ACHN (cell line): ENCODE measurements at regions not wholly inside any gene's neighbourhood (a gene's known extent, or its start where the extent isn't known, plus 50 kb on each side); places are given as distances from the start of the nearest gene placed in this dataset.
"Not testable (repeated sequence)": the region's sequence is repeated elsewhere in the genome, so short reads cannot be mapped to it uniquely, and the experiment has no call there.

Experiments used
- DNase-seq: peaks from one replicate; pipeline ENCODE4 v3.0.0-alpha.2; 2015
- in situ Hi-C: cut with HindIII; loops from 2 replicates; pipeline ENCODE4 v1.10.0; 2017; ENCODE audit warnings: low sequenced_read_pairs, low pct_ligation_motif_present, low pct_unique_long_range_greater_than_20kb

DNA sequence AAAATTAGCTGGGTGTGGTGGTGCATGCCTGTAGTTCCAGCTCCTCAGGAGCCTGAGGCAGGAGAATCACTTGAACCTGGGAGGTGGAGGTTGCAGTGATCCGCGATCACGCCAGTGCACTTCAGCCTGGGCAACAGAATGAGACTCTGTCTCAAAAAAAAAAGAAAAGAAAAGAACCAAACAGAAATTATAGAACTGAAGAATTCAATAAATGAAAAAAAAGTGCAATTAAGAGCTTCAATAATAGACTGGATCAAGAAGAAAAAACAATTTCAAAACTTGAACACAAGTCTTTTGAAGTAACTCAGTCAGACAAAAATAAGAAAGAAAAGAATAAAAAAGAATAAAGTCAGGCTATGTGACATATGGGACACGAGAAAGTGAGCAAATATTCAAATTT lies 175.8 kb upstream of the ZSWIM2 start:
- in situ Hi-C loops, result no loop called here
- DNase-seq, result no peak

- in situ Hi-C loops, result not testable (repeated sequence)
Measured at GRCh38 chr2:187023996-187024395, 175.0 kb upstream of the ZSWIM2 start.

DNA sequence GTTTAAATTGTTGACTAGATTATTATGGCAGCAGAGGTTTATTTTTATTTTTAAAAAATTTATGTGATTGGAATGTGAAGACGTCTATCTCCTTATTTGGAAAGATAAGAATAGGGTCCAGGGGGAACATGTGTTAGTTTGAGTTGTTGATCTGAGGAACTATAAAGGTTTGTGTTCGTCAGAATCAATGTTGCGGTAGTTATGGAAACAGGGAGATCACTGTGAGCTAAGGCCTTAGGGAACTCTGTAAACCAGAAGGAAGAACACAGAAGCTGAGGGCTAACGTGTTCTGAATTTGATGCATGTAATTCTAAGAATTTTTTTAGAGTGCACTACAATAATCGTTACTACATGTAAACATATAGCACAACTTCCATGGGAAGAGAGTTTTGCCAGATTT lies 168.5 kb upstream of the ZSWIM2 start:
- no peak for DNase-seq
- in situ Hi-C loops, result no loop called here

More at GRCh38 chr2:187023996-187024395, 175.0 kb upstream of the ZSWIM2 start:
- DNase-seq, result not testable (repeated sequence)

- no peak for DNase-seq
- in situ Hi-C loops, result no loop called here
Measured at GRCh38 chr2:187013058-187013457, 164.1 kb upstream of the ZSWIM2 start.

- in situ Hi-C loops, result no loop called here
- DNase-seq, result no peak
Measured at GRCh38 chr2:187011206-187011832, 162.3 kb upstream of the ZSWIM2 start.

DNA sequence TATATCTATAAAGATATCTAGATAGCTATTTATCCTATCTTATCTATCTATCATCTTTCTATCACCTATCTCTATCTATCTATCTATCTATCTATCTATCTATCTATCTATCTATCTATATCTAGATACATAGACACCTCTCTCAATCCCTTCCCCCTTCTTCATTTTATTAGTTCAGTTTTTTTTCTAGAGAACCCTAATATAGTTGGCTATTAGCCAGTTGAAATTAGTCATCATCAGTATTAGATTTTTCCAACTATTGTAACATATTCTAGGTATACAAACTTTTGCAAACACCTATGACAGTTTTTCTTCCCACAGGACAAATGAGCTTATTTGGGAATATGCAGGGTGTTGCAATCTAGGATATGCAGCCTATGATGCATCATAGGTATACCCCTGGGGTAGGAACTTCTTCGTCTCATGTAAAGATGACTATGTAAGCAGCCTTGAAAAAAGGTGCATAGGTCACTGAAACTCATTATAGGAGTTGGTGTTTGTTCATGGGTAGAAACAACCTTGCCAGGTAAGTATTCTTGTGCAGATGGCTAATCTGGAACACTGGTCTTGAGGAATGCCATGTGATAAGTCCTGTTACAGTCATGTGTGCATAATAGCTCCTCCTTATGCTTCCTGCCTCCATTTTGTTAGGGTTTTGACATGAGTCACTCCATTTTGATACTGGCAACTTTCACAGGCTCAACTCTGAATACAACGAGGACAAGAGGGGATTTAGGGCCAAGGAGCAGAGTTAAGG lies 160.7 kb upstream of the ZSWIM2 start:
- DNase-seq, result no peak
- in situ Hi-C loops, result no loop called here

DNA sequence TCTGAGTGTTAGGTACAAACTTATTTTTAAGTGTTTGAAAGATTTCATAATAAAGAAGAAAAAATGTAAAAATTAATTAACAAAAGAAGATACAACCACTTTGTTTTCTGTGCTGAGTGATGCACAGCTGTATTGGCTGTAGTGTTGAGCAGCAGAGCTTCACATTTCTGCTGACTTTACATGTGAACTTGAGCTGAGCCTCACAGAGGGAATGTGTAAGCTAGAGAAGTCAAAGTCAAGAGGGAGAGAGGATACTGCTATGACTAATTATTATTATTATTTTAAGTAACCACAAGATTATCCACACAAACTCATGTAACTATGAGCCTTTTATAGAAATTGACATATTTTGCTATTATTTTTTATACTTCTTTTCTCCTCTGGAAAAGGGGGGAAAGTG lies 159.1 kb upstream of the ZSWIM2 start:
- DNase-seq, result no peak
- in situ Hi-C loops, result no loop called here

DNA sequence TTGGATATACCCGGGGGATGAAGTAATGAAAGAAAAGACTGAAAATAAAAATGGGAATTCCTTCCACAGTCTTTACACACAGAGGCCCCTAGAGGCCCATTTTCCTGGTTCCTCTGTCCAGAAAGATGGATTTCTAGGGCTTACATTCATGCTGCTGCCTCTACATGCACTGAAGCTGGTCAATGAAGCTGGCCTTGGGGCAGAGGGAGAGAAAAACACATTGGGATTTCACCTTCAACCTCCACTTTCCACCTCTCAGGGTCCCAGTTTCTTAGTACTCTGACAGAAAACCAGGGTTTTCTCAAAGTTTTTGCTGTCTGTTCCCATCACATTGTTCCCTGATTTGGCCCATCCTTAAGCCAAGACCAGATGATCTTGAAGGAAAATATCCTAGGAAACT lies 154.6 kb upstream of the ZSWIM2 start:
- in situ Hi-C loops, result no loop called here

DNA sequence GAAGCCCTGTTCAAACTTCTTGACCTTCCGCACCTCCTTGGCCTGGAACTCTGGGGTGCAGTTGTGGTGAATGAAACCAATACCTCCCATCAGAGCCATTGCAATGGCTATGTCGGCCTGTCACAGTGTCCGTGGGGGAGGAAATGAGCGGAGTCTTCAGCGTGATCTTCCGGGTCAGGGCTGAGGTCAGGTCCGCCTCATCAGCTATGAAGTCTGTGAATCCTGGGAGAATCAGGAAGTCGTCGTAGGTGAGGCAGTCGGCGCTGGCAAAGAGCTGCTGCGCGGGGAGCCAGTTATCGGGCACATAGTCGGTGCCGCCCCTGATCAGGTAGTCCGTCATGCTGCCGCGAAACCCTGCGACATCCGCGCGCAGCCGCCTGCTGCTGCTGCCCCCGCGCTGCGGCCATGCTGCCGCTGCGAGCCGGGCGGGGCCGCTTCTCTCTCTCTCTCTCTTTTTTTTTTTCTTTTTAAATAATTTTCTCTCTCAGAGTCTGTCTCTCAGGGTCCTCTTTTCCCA lies 154.1 kb upstream of the ZSWIM2 start:
- in situ Hi-C loops, result no loop called here
- DNase-seq, result peak; percentile 23

More for the DNA sequence above, 154.6 kb upstream of the ZSWIM2 start:
- no peak for DNase-seq

GRCh38 chr2:187002242-187002641 lies 153.3 kb upstream of the ZSWIM2 start:
- DNase-seq, result no peak
- in situ Hi-C loops, result no loop called here

DNA sequence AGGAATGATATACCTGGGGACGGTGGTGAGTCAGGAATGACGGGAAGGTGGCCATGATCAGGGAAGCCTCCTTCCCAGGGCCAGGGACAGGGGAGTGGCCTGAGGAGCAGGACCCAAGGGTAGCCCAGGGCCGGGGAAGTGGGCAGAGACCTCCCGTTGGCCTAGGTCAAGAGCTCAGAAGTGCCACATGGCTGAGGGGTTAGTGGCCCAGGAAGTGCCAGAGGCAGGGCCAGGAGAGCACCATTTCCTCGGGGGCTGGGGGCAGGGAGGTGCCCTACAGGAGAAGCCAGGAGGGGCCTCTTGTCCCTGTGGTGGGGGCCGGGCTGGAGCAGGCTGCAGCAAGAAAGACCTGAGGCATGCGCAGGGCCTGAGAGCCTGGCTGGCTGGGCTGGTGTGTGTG lies 152.3 kb upstream of the ZSWIM2 start:
- in situ Hi-C loops, result no loop called here
- no peak for DNase-seq

- in situ Hi-C loops, result no loop called here
- DNase-seq, result no peak
Measured at GRCh38 chr2:186995092-186995491, 146.1 kb upstream of the ZSWIM2 start.

DNA sequence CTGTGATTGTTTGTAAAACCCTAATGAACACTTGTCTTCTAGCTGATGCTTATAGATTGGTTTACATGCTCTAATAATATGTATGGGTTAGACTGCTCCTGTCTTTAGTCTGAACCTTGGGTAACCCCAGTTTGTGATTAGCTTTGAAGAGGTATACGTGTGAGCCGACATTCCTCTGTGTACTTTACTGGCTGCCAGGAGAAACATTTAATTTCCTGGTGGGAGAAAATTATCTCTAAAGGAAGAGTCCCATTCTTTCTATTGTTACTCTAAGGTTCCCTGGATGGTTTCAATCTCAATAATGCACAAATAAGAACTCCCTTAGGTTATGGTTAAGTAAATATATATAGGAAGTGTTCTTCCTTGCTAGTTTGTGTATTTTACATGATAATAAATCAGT lies 143.6 kb upstream of the ZSWIM2 start:
- in situ Hi-C loops, result no loop called here
- no peak for DNase-seq

DNA sequence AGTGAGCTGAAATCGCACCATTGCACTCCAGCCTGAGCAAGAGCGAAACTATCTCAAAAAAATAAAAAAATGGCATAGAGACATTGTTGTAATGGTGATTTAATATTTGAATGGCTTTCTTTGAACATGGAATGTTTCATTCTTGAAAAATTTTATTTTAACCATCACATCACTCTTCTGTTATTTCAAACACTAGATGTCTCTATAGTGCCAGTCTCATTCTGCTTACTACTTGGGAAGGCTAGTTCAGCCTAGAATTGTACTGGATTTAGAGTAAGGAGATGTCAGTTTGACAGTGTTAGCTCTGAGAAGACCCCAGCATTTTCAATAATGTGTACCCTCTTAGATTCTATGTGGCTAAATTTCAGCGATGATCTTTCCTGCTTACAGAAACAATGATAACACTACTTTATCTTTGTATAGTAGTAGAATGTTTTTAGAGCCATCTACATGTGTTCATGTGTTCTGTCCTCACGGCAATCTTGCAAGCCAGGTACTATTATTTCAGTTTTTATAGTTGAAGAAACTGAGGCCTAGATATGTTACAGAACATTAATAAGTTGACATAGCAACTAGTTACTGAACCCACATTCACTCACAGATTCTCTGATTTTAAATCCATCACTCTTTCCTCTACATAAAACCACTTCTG lies 142.9 kb upstream of the ZSWIM2 start:
- DNase-seq, result peak; percentile 15
- in situ Hi-C loops, result no loop called here

DNA sequence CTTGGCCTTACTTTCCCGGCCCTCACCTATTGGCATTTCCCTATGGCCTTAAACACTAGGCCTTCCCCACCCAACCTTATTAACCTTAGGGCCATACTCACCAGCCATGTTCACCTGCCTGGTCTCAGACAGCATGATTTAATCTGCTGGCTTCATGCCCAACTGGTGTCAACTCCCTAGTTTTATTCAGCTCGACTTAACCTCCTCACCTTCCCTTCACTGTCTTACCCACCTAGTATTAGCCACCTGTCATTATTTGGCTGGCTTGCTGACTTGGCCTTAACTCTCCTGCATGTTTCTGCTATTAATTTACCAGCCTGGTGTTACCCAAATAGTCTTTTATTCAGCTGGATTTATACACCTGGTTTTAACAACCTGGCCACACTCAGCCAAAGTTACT lies 136.0 kb upstream of the ZSWIM2 start:
- in situ Hi-C loops, result no loop called here
- no peak for DNase-seq

DNA sequence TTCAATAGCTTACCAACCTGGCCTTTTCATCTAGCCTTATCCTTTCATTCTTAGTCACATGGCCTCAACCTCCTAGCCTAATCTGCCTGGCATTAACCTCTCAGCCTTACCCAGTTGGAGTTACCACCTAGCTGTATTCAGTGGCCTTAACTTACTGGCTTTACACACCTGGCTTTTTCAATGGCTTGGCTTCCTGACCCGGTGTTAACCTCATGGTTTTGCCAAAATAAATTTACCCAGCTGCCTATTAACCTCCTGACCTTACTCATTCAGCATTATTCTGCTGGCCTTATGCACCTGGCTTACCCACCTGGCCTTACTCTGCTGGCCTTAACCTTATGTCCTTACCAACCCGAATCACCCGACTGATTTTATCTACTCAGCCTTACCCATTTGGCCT lies 135.5 kb upstream of the ZSWIM2 start:
- no peak for DNase-seq
- in situ Hi-C loops, result no loop called here

DNA sequence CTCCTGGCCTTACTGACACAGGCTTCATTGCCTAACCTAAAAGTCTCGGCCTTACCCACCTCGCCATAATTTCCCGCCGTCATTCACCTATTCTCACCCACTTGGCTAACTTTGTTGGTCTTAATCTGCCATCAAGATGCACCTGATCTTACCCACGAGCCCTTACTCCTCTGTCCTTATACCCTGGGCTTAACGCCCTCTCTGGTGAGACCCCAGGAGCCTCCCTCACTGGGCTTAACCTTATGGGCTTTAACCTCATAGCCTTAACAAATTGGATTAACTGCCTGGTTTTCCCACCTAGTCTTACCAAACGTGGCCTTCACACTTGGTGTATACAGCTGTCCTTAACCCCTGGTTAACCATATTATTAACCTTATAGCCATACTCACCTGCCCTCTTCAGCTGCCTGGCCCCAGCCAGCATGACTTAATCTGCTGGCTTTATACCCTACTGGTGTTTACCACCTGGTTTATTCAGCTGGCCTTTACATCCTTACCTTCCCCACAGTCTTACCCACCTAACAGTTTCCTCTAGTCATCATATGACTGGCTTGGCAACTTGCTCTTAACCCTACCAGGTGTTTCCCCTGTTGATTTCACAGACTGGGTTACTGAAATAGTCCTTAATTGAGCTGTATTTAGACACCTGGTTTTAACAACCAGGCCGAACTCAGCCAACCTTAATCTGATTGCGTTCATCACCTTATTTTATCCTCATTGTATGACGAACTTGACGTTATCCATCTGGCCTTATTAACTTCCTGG lies 132.0 kb upstream of the ZSWIM2 start:
- no peak for DNase-seq
- in situ Hi-C loops, result no loop called here

- in situ Hi-C loops, result no loop called here
- no peak for DNase-seq
Measured at GRCh38 chr2:186980117-186980442, 131.1 kb upstream of the ZSWIM2 start.
